ENCODE measurements at regions not wholly inside any gene's neighbourhood (a gene's known extent, or its start where the extent isn't known, plus 50 kb on each side); places are given as distances from the start of the nearest gene placed in this dataset.

- no peak overlapping the region for H3K9ac ChIP-seq (ENCODE audit: low read depth in 1 of 2, low read length in 2 of 2)
- H3K27ac ChIP-seq (ENCODE audit: low read depth in 1 of 2, low read length in 2 of 2): no peak overlapping the region
- DNase-seq (ENCODE audit: low spot score): no peak
- peaks cover 0 to 5% (median 2%) of the 10 kb centered on the region in 4 donors for H3K9me3 ChIP-seq (ENCODE audit: control insufficient read depth in 4 of 4, low read length in 3 of 4)
- no peaks in the 10 kb centered on the region for H3K36me3 ChIP-seq (ENCODE audit: control insufficient read depth in 4 of 4, insufficient read depth in 3 of 4, low read depth in 1 of 4, low read length in 3 of 4)
- H3K27me3 ChIP-seq (ENCODE audit: control insufficient read depth in 4 of 4, insufficient read depth in 4 of 4, low read length in 3 of 4): no peaks in the 10 kb centered on the region
- TF ChIP-seq NR2F2 (IDR thresholded peaks at IDR 0.05) (no peak), EGR1 (IDR thresholded peaks at IDR 0.05; ENCODE audit: low read depth in 2 of 2) (no peak), TAF1 (conservative IDR thresholded peaks at IDR 0.05) (no peak), JUND (IDR thresholded peaks at IDR 0.05) (no peak), RXRA (IDR thresholded peaks at IDR 0.05) (no peak), RAD21 (IDR thresholded peaks at IDR 0.05) (no peak), REST (IDR thresholded peaks at IDR 0.05) (no peak), ATF3 (IDR thresholded peaks at IDR 0.05) (no peak), HNF4G (IDR thresholded peaks at IDR 0.05) (no peak), YY1 (IDR thresholded peaks at IDR 0.05) (no peak), FOXA1 (IDR thresholded peaks at IDR 0.05) (no peak), SP1 (IDR thresholded peaks at IDR 0.05) (no peak), CTCF (IDR thresholded peaks at IDR 0.05; ENCODE audit: low read depth, low read length, missing input control) (no peak), FOXA2 (IDR thresholded peaks at IDR 0.05) (no peak), GABPA (IDR thresholded peaks at IDR 0.05 in 1 of 2, conservative IDR thresholded peaks at IDR 0.05 in 1 of 2) (no peak), MAX (IDR thresholded peaks at IDR 0.05) (no peak), ZBTB33 (IDR thresholded peaks at IDR 0.05) (no peak), HNF4A (conservative IDR thresholded peaks at IDR 0.05) (no peak)
- H3K4me1 ChIP-seq (ENCODE audit: control insufficient read depth in 4 of 4, insufficient read depth in 4 of 4, low read length in 3 of 4): no peaks in the 10 kb centered on the region
- H3K4me3 ChIP-seq (ENCODE audit: low read depth in 1 of 3, low read length in 3 of 3): no peak overlapping the region
Measured at GRCh38 chr13:82214341-82214740, 1667.9 kb downstream of the SLITRK1 start.
